ENCODE measurements at regions not wholly inside any gene's neighbourhood (a gene's known extent, or its start where the extent isn't known, plus 50 kb on each side); places are given as distances from the start of the nearest gene placed in this dataset.

DNA sequence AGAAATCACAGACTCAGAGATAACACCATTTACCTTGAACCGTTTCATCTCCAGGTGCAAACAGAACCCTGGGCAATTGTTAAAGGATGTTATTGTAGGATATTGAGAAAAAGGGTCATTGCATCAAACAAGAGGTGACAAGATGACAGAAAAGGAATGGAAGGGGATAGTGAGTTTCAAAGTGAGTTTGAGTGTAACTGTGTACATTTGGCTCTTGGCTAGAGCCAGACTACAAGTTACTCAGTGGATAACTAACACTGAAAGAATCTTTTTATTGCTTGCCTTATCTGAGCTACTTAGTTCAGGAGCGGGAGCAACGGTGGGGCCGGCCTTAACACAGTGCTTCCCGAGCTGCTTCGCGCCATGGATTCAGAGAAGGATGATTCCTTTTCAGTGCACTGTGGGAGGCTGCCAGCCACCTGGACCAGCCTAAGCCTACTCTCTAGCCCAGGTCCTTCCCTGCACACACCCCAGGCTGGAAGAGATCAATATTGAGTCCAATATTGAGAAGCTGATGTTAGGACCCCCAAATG is 193.4 kb downstream of the ATPSCKMT start:
- H3K4me3 Mint-ChIP-seq: no peak overlapping the region
- DNase-seq (no peak), ATAC-seq (ENCODE audit: low read depth) (no peak)
- no peak overlapping the region for H3K27ac Mint-ChIP-seq
- intact Hi-C loops (cut with micrococcal nuclease): no loop called here
- CTCF ChIA-PET: no interaction called here
- Histone ChIP-seq H3K27me3 (replicated peaks in 1 of 4; ENCODE audit: control extremely low read depth in 1 of 4, control insufficient read depth in 3 of 4, insufficient read depth in 4 of 4, low read length in 3 of 4) (peaks cover 0 to 2% (median 0%) of the 10 kb centered on the region in 4 experiments), H3K36me3 (replicated peaks in 1 of 2; ENCODE audit: control extremely low read depth in 1 of 2, control insufficient read depth in 1 of 2, extremely low read depth in 1 of 2, insufficient read depth in 2 of 2, low read length in 1 of 2) (no peaks in the 10 kb centered on the region), H3K79me2 (ENCODE audit: control insufficient read depth, insufficient read depth, low read length) (no peaks in the 10 kb centered on the region), H3K4me1 (ENCODE audit: control insufficient read depth in 2 of 2, insufficient read depth in 2 of 2, low read length in 2 of 2) (no peaks in the 10 kb centered on the region), H2AFZ (ENCODE audit: insufficient read depth, low read depth, low read length, poor library complexity, severe bottlenecking) (no peak overlapping the region), H4K20me1 (ENCODE audit: control insufficient read depth, insufficient read depth, low read length, poor library complexity, severe bottlenecking) (no peaks in the 10 kb centered on the region), H3K9me3 (ENCODE audit: control extremely low read depth in 1 of 3, control insufficient read depth in 2 of 3, insufficient read depth in 1 of 3, low read length in 2 of 3) (peaks cover 0 to 16% (median 10%) of the 10 kb centered on the region in 3 donors), H3K4me2 (replicated peaks; ENCODE audit: low read depth, low read length, poor library complexity, severe bottlenecking) (no peak overlapping the region), H3K9ac (ENCODE audit: low read length) (no peak overlapping the region), H3K27ac (ENCODE audit: low read length in 2 of 2) (no peak overlapping the region), H3K4me3 (ENCODE audit: control extremely low read depth in 1 of 5, extremely low read depth in 1 of 5, insufficient read depth in 1 of 5, low read depth in 2 of 5, low read length in 4 of 5) (no peak overlapping the region)
- TF ChIP-seq CTCF (IDR thresholded peaks at IDR 0.05) (no peak), EZH2 (IDR thresholded peaks at IDR 0.05; ENCODE audit: borderline replicate concordance, insufficient read depth, low read depth, low read length, poor library complexity, severe bottlenecking) (no peak)
- H3K4me1 Mint-ChIP-seq: no peaks in the 10 kb centered on the region
- peaks cover 7% of the 10 kb centered on the region for H3K9me3 Mint-ChIP-seq (ENCODE audit: insufficient read depth)
- 71% methylated on average over 6 of the region's 7 CpGs for WGBS (ENCODE audit: insufficient coverage)
- no peaks in the 10 kb centered on the region for H3K27me3 Mint-ChIP-seq
- POLR2A ChIA-PET: no interaction called here

- Mint-ChIP-seq H3K9me3 (ENCODE audit: insufficient read depth) (peaks cover 11% of the 10 kb centered on the region), H3K27ac (no peak overlapping the region), H3K27me3 (no peaks in the 10 kb centered on the region), H3K4me1 (no peaks in the 10 kb centered on the region), H3K4me3 (no peak overlapping the region)
- 86% methylated on average over 1 of the region's 1 CpG for WGBS (ENCODE audit: insufficient coverage)
- Histone ChIP-seq H3K9me3 (ENCODE audit: control extremely low read depth in 1 of 3, control insufficient read depth in 2 of 3, insufficient read depth in 1 of 3, low read length in 2 of 3) (peaks cover 0 to 16% (median 12%) of the 10 kb centered on the region in 3 donors), H3K27ac (ENCODE audit: low read length in 2 of 2) (no peak overlapping the region), H3K79me2 (ENCODE audit: control insufficient read depth, insufficient read depth, low read length) (no peaks in the 10 kb centered on the region), H3K4me2 (replicated peaks; ENCODE audit: low read depth, low read length, poor library complexity, severe bottlenecking) (no peak overlapping the region), H3K36me3 (replicated peaks in 1 of 2; ENCODE audit: control extremely low read depth in 1 of 2, control insufficient read depth in 1 of 2, extremely low read depth in 1 of 2, insufficient read depth in 2 of 2, low read length in 1 of 2) (no peaks in the 10 kb centered on the region), H4K20me1 (ENCODE audit: control insufficient read depth, insufficient read depth, low read length, poor library complexity, severe bottlenecking) (no peaks in the 10 kb centered on the region), H3K27me3 (replicated peaks in 1 of 4; ENCODE audit: control extremely low read depth in 1 of 4, control insufficient read depth in 3 of 4, insufficient read depth in 4 of 4, low read length in 3 of 4) (no peaks in the 10 kb centered on the region), H3K4me3 (ENCODE audit: control extremely low read depth in 1 of 5, extremely low read depth in 1 of 5, insufficient read depth in 1 of 5, low read depth in 2 of 5, low read length in 4 of 5) (no peak overlapping the region), H3K9ac (ENCODE audit: low read length) (no peak overlapping the region), H2AFZ (ENCODE audit: insufficient read depth, low read depth, low read length, poor library complexity, severe bottlenecking) (no peak overlapping the region), H3K4me1 (ENCODE audit: control insufficient read depth in 2 of 2, insufficient read depth in 2 of 2, low read length in 2 of 2) (no peaks in the 10 kb centered on the region)
- ChIA-PET CTCF (no interaction called here), POLR2A (no interaction called here)
- TF ChIP-seq EZH2 (IDR thresholded peaks at IDR 0.05; ENCODE audit: borderline replicate concordance, insufficient read depth, low read depth, low read length, poor library complexity, severe bottlenecking) (no peak), CTCF (IDR thresholded peaks at IDR 0.05) (no peak)
- DNase-seq: no peak
- intact Hi-C loops (cut with micrococcal nuclease): no loop called here
- no peak for ATAC-seq (ENCODE audit: low read depth)
These were observed 199.7 kb downstream of the ATPSCKMT start for GRCh38 chr5:10049858-10050455.

Data from B cell (primary cell).